Activated CD4-positive, alpha-beta T cell treated with anti-CD3 and anti-CD28 coated beads, Interleukin-2, amount 10 ng/mL, durations not matched to agents 7 days and 5 days (primary cell): ENCODE measurements at regions not wholly inside any gene's neighbourhood (a gene's known extent, or its start where the extent isn't known, plus 50 kb on each side); places are given as distances from the start of the nearest gene placed in this dataset.

Experiments used
- CTCF ChIA-PET: fragments of 350-600 bp; sonication (Branson Sonifier 250); formaldehyde crosslinking; loops from one replicate; lab custom pipeline; 2021; ENCODE audit warnings: antibody characterized with exemption; lab: Charles Lee
- POLR2A ChIA-PET: fragments of 350-600 bp; sonication (Branson Sonifier 250); formaldehyde crosslinking; loops from one replicate; lab custom pipeline; 2021; ENCODE audit warnings: antibody characterized with exemption; lab: Charles Lee
- DNase-seq: peaks from one replicate; pipeline ENCODE4 v3.0.0-alpha.2; 2020
- H3K27ac Mint-ChIP-seq: one replicate; pipeline ENCODE4 v1.8.0; 2021; ENCODE audit warnings: mild to moderate bottlenecking, moderate library complexity, mixed read lengths
- H3K27me3 Mint-ChIP-seq: one replicate; pipeline ENCODE4 v1.8.0; 2021; ENCODE audit warnings: mixed read lengths
- H3K36me3 Mint-ChIP-seq: one replicate; pipeline ENCODE4 v1.8.0; 2021; ENCODE audit warnings: low read depth, mixed read lengths
- H3K4me1 Mint-ChIP-seq: one replicate; pipeline ENCODE4 v1.8.0; 2021; ENCODE audit warnings: mixed read lengths
- H3K4me3 Mint-ChIP-seq: one replicate; pipeline ENCODE4 v1.8.0; 2021; ENCODE audit warnings: mild to moderate bottlenecking, moderate library complexity, mixed read lengths
- H3K9me3 Mint-ChIP-seq: one replicate; pipeline ENCODE4 v1.8.0; 2021; ENCODE audit warnings: mixed read lengths

GRCh38 chr2:16128746-16129610, 188.6 kb downstream of the MYCN start:
- Mint-ChIP-seq H3K27ac (no peak overlapping the region), H3K27me3 (no peaks in the 10 kb centered on the region), H3K9me3 (no peaks in the 10 kb centered on the region), H3K4me3 (no peak overlapping the region), H3K36me3 (no peaks in the 10 kb centered on the region), H3K4me1 (no peaks in the 10 kb centered on the region)
- ChIA-PET CTCF (no interaction called here), POLR2A (no interaction called here)
- no peak for DNase-seq

DNA sequence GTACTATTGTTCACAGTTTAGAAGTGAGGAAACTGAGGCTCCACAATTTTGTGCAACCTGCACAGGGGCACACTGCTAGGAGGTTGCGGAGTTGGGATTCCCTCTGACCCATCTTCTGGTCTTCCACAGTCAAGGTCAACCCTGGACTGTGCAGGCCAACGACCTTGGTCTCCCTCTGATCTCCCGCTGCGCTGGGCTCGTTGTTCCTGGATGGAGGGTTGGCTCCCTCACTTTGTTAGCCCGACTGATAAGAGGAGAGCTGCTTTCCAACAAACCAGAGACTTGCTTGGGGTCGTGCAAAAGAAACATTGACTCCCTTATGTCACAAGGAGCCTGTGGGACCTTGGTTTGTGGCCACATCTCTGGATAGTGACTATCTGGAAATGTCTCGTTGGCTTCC, 187.6 kb downstream of the MYCN start:
- Mint-ChIP-seq H3K36me3 (no peaks in the 10 kb centered on the region), H3K4me3 (no peak overlapping the region), H3K4me1 (no peaks in the 10 kb centered on the region), H3K9me3 (no peaks in the 10 kb centered on the region), H3K27me3 (no peaks in the 10 kb centered on the region), H3K27ac (no peak overlapping the region)
- ChIA-PET CTCF (no interaction called here), POLR2A (no interaction called here)
- no peak for DNase-seq

DNA sequence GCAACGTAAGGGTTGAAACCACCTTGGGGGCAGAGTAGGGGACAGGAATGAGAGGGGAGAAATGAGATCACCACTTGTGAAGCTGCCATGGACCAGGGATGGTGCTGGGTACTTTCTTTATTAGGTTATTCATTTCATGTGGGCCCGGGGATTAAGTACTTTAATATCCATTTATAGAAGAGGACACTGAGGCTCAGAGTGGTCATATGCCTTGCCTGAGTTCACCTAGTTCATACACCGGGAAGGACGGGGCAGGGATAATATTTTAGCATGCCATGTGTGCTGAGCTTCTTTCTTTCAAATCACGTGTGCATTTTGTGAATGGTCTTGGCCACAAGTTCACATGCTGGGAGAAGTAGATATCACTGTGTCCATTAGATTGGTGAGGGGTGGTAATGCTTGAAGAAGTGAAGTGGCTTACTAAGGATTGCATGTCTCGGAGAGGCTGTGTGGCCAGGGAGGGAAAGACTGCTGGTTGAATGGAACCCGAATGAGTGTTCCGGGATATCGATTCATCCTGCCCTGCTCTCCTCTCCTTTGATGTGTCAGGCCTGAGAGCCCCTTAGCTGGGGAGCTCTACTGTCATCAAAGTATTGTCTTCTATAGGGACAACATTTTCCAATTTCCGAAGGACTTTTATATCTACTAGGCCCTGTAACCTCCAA, 187.1 kb downstream of the MYCN start:
- ChIA-PET POLR2A (no interaction called here), CTCF (no interaction called here)
- Mint-ChIP-seq H3K9me3 (no peaks in the 10 kb centered on the region), H3K4me1 (no peaks in the 10 kb centered on the region), H3K27me3 (no peaks in the 10 kb centered on the region), H3K4me3 (no peak overlapping the region), H3K36me3 (no peaks in the 10 kb centered on the region), H3K27ac (no peak overlapping the region)
- no peak for DNase-seq

- POLR2A ChIA-PET: no interaction called here
- no peak overlapping the region for H3K27ac Mint-ChIP-seq
- no peaks in the 10 kb centered on the region for H3K27me3 Mint-ChIP-seq
- DNase-seq: no peak
- H3K4me1 Mint-ChIP-seq: no peaks in the 10 kb centered on the region
- CTCF ChIA-PET: no interaction called here
- H3K36me3 Mint-ChIP-seq: no peaks in the 10 kb centered on the region
- no peaks in the 10 kb centered on the region for H3K9me3 Mint-ChIP-seq
- H3K4me3 Mint-ChIP-seq: no peak overlapping the region
These were observed 186.3 kb downstream of the MYCN start for GRCh38 chr2:16126517-16127275.

DNA sequence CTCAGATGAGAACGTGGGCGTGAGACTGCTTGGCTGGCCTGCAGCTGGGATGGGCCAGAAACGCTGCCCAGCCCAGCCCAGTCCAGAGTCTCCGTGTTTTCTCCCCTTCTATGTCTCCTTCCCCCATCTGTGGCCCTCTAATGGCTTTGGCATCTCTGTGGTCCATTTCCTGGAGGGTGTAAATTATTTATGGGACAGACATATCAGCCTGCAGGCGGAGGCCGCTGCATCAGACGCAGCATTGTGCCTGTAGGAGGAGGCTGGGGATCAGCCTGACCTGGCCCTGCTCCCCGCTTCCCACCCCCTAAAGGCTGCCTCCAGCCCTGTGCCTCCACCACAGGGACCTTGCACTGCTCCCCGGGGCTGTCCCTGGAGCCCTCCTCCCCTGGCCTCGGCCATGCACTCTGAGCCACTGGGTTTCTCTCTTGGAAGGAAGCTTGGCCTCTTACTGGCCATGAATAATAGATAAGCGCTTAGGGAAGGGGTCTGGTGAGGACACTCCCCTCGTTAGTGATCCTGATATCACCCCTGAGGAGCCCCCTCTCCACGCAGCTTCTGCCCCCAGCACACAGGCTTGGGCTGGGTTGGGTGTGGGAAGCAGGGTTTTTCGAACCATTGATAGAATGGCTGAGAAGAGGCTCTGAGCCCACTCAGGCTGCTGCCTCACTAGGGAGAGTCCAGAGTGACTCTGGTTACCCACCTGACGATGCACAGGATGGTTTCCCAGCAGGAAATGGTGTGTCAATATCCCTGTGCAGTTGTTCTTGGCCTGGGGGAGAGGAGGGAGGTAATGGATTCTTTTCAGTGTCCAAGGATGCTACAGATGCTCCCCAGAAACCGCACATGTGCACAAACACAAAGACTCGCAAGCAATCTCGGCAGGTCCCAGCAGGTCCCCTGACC, 185.5 kb downstream of the MYCN start:
- CTCF ChIA-PET: no interaction called here
- POLR2A ChIA-PET: no interaction called here
- H3K27ac Mint-ChIP-seq: no peak overlapping the region
- H3K4me1 Mint-ChIP-seq: no peaks in the 10 kb centered on the region
- DNase-seq: no peak
- no peaks in the 10 kb centered on the region for H3K27me3 Mint-ChIP-seq
- H3K4me3 Mint-ChIP-seq: no peak overlapping the region
- no peaks in the 10 kb centered on the region for H3K9me3 Mint-ChIP-seq
- no peaks in the 10 kb centered on the region for H3K36me3 Mint-ChIP-seq

DNA sequence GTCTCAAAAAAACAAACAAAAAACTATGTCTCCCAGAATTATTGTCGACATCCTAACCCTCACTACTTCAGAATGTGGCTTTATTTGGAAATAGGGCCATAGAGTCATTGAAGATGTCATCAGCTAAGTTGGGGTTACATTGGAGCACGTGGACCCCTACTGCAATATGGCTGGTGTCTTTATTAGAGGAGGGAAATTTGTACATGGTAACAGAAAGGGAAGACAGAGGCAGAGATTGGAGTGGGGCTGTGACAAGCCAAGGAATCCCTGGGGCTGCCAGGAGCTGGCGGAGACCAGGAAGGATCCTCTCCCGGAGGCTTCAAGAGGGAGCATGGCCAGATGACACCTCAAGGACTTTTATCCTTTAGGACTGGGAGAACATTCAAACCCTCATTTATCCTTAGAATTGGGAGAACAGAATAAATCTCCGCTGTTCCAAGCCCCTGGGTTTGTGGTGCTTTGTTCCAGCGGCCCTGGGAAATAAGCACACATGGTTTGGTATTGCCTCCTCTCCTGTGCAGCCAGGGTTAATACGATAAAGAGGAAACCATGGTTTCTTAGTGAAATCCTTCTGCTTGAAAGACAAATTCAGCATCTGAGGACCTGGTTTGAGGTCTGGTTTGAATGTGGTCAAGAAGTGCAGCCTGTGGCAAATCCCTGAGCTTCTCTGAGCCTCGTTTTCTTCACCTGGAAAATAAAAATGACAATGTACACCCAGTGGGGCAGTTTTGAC, 184.7 kb downstream of the MYCN start:
- CTCF ChIA-PET: no interaction called here
- Mint-ChIP-seq H3K27me3 (no peaks in the 10 kb centered on the region), H3K9me3 (no peaks in the 10 kb centered on the region), H3K4me1 (no peaks in the 10 kb centered on the region), H3K4me3 (no peak overlapping the region), H3K27ac (no peak overlapping the region), H3K36me3 (no peaks in the 10 kb centered on the region)
- DNase-seq: no peak
- POLR2A ChIA-PET: no interaction called here

GRCh38 chr2:16123856-16124780, 183.8 kb downstream of the MYCN start:
- no peak overlapping the region for H3K4me3 Mint-ChIP-seq
- no peaks in the 10 kb centered on the region for H3K27me3 Mint-ChIP-seq
- no peaks in the 10 kb centered on the region for H3K4me1 Mint-ChIP-seq
- no peak overlapping the region for H3K27ac Mint-ChIP-seq
- POLR2A ChIA-PET: no interaction called here
- CTCF ChIA-PET: interaction anchor here (1.3 kb wide), 1 partner anchor 10 kb away, joined by 5 read pairs; no protein-coding TSS in a partner anchor
- H3K36me3 Mint-ChIP-seq: no peaks in the 10 kb centered on the region
- no peaks in the 10 kb centered on the region for H3K9me3 Mint-ChIP-seq
- DNase-seq: no peak

DNA sequence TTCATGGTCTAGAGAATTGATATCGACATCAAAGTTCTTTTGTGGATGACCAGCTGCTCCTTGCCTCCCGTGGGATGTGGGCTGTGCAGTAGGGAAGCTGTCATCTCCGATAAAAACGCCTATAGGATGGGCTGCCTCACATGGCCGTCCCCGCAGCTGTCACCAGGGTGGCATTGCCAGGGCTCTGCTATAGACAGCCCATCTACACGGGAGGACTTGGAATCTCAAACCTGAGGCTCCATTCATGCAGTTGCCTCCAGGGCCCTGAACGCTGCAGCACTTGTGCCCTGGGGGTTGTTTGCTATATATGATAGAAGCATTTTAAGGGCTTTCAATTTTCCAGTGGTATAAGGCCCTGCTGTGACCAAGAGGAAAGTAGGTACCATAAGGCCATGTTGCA, 183.1 kb downstream of the MYCN start:
- Mint-ChIP-seq H3K4me3 (no peak overlapping the region), H3K9me3 (no peaks in the 10 kb centered on the region), H3K36me3 (no peaks in the 10 kb centered on the region), H3K27me3 (no peaks in the 10 kb centered on the region), H3K27ac (no peak overlapping the region), H3K4me1 (no peaks in the 10 kb centered on the region)
- no peak for DNase-seq
- ChIA-PET POLR2A (no interaction called here), CTCF (interaction anchor here (1.3 kb wide), 1 partner anchor 9 kb away, joined by 5 read pairs; no protein-coding TSS in a partner anchor)

DNA sequence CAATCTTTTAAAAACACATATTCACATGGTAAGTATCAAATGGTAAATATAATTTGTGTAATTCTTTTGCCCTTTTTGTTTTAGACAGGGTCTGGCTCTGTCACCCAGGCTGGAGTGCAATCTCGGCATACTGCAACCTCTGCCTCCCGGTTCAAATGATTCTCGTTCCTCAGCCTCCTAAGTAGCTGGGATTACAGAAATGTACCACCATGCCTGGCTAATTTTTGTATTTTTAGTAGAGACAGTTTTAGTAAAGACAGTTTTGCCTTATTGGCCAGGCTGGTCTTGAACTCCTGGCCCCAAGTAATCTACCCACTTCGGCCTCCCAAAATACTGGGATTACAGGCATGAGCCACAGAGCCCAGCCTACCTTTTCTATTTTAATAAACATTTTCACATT, 182.2 kb downstream of the MYCN start:
- DNase-seq: no peak
- Mint-ChIP-seq H3K27me3 (no peaks in the 10 kb centered on the region), H3K4me3 (no peak overlapping the region), H3K4me1 (no peaks in the 10 kb centered on the region), H3K9me3 (no peaks in the 10 kb centered on the region), H3K27ac (no peak overlapping the region), H3K36me3 (no peaks in the 10 kb centered on the region)
- ChIA-PET POLR2A (no interaction called here), CTCF (no interaction called here)

- no peak overlapping the region for H3K4me3 Mint-ChIP-seq
- no peaks in the 10 kb centered on the region for H3K27me3 Mint-ChIP-seq
- ChIA-PET CTCF (no interaction called here), POLR2A (no interaction called here)
- DNase-seq: no peak
- no peak overlapping the region for H3K27ac Mint-ChIP-seq
- H3K4me1 Mint-ChIP-seq: no peaks in the 10 kb centered on the region
- no peaks in the 10 kb centered on the region for H3K9me3 Mint-ChIP-seq
- H3K36me3 Mint-ChIP-seq: no peaks in the 10 kb centered on the region
These were observed 181.6 kb downstream of the MYCN start for GRCh38 chr2:16121986-16122390.

DNA sequence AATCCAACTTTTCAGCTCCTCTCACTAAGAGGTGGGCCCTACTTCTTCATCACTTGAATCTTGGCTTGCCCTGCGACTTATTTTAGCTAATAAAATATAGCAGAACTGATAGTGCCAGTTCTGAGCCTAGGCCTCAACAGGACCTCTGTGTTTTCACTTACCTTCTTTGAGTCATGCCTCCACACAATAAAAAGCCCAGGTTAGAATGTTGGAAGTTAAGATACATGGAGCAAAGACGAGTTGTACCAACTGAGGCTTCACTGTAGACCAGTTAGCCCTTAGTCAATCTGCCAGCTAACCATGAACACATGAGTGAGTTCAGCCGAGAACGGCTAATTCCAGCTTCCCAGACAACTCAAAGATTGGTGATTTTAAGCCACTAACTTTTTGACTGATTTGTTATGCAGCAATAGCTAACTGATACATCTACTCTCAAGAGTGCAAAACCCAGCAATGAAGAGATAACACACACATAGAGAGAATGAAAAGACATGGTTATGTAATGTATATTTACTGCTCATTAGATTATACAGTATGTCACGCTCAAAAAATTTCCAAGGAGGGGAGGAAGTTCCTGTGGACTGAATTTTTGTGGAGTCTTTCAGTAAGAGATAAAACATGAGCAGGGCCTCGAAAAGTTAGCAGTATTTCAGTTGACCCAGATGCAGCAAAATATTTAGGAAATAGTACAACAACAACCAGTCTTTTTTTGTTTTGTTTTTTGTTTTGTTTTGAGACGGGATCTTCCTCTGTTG, 181.1 kb downstream of the MYCN start:
- Mint-ChIP-seq H3K36me3 (no peaks in the 10 kb centered on the region), H3K4me3 (no peak overlapping the region), H3K27me3 (no peaks in the 10 kb centered on the region), H3K9me3 (no peaks in the 10 kb centered on the region), H3K27ac (no peak overlapping the region), H3K4me1 (no peaks in the 10 kb centered on the region)
- ChIA-PET CTCF (no interaction called here), POLR2A (no interaction called here)
- no peak for DNase-seq
